Natural killer cell treated with Interleukin-12 subunit alpha and Interleukin-12 subunit beta and Interleukin-15 and Interleukin-18, amount 100 ng/mL, for 72 hours (primary cell): ENCODE measurements at regions not wholly inside any gene's neighbourhood (a gene's known extent, or its start where the extent isn't known, plus 50 kb on each side); places are given as distances from the start of the nearest gene placed in this dataset.

Experiments used
- ATAC-seq, 2 donors: fragments of 150-1000 bp; cut with Tn5 transposase in 1 of 2; sonication (Bioruptor Pico), chemical (Tn5 transposase) in 1 of 2; 2 replicates each; pipeline ENCODE4 v1.10.0; 2021
- DNase-seq: peaks from one replicate; pipeline ENCODE4 v3.0.0; 2022; ENCODE audit warnings: low spot score
- H3K27ac Mint-ChIP-seq, 2 donors: 1 replicate in 1 of 2; 2 replicates in 1 of 2; pipeline ENCODE4 v1.8.0; 2022; ENCODE audit warnings: mixed read lengths in 2 of 2, mild to moderate bottlenecking in 1 of 2, moderate library complexity in 1 of 2
- H3K27me3 Mint-ChIP-seq, 2 donors: 1 replicate in 1 of 2; 2 replicates in 1 of 2; pipeline ENCODE4 v1.8.0; 2022; ENCODE audit warnings: mixed read lengths in 2 of 2
- H3K36me3 Mint-ChIP-seq: one replicate; pipeline ENCODE4 v1.8.0; 2022; ENCODE audit warnings: mixed read lengths
- H3K4me1 Mint-ChIP-seq, 2 donors: 1 replicate in 1 of 2; 2 replicates in 1 of 2; pipeline ENCODE4 v1.8.0; 2022; ENCODE audit warnings: low read depth in 2 of 2, mixed read lengths in 2 of 2, mild to moderate bottlenecking in 1 of 2
- H3K4me3 Mint-ChIP-seq: one replicate; pipeline ENCODE4 v1.8.0; 2022; ENCODE audit warnings: mixed read lengths
- H3K9me3 Mint-ChIP-seq: 2 replicates; pipeline ENCODE4 v1.8.0; 2022; ENCODE audit warnings: mixed read lengths

GRCh38 chr16:20214401-20214800, 112.9 kb downstream of the GP2 start:
- no peak for DNase-seq
- Mint-ChIP-seq H3K36me3 (no peaks in the 10 kb centered on the region), H3K27me3 (peaks cover 7 to 15% of the 10 kb centered on the region in 2 donors), H3K4me1 (no peaks in the 10 kb centered on the region), H3K4me3 (no peak overlapping the region), H3K9me3 (peaks cover 9% of the 10 kb centered on the region), H3K27ac (no peak overlapping the region)
- no peak for ATAC-seq

GRCh38 chr16:20203272-20203671, 124.0 kb downstream of the GP2 start:
- ATAC-seq (no peak), DNase-seq (no peak)
- no peak overlapping the region for H3K27ac Mint-ChIP-seq
- H3K4me3 Mint-ChIP-seq = no peak overlapping the region
- peaks cover 3% of the 10 kb centered on the region for H3K9me3 Mint-ChIP-seq
- peaks cover 12 to 31% of the 10 kb centered on the region in 2 donors for H3K27me3 Mint-ChIP-seq
- no peaks in the 10 kb centered on the region for H3K4me1 Mint-ChIP-seq
- no peaks in the 10 kb centered on the region for H3K36me3 Mint-ChIP-seq

- Mint-ChIP-seq H3K27ac (no peak overlapping the region), H3K27me3 (peaks cover 12 to 31% of the 10 kb centered on the region in 2 donors), H3K36me3 (no peaks in the 10 kb centered on the region), H3K4me3 (no peak overlapping the region), H3K9me3 (peaks cover 3% of the 10 kb centered on the region), H3K4me1 (no peaks in the 10 kb centered on the region)
- ATAC-seq = no peak
- DNase-seq = no peak
These were observed 124.6 kb downstream of the GP2 start for GRCh38 chr16:20202747-20203146.

GRCh38 chr16:20192801-20193200, 119.1 kb upstream of the GPR139 start:
- no peak overlapping the region for H3K27ac Mint-ChIP-seq
- no peaks in the 10 kb centered on the region for H3K36me3 Mint-ChIP-seq
- ATAC-seq = no peak
- H3K9me3 Mint-ChIP-seq = peaks cover 4% of the 10 kb centered on the region
- no peak overlapping the region for H3K4me3 Mint-ChIP-seq
- no peak for DNase-seq
- no peaks in the 10 kb centered on the region for H3K4me1 Mint-ChIP-seq
- H3K27me3 Mint-ChIP-seq = peaks cover 5 to 21% of the 10 kb centered on the region in 2 donors

DNA sequence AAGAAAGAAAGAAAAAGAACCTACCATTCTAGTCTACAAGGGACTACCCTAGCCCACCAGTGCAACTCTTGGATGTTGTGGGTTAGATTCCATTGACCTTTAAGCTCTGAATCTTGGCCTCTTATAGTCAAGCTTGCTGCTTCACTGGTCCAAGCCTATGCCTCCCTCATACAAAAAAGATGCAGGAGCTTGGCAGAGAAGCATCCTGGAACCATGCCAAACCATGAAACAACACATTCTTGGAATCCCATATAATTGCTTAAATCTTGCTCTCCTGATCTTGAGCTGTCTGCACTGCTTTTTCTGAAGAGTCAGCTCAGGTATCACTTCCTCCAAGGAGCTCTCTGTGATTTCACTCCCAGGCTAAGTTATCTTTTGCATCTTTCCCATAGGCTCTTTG, 117.9 kb upstream of the GPR139 start:
- H3K27me3 Mint-ChIP-seq = peaks cover 7 to 21% of the 10 kb centered on the region in 2 donors
- DNase-seq (no peak), ATAC-seq (no peak)
- H3K4me3 Mint-ChIP-seq = no peak overlapping the region
- H3K27ac Mint-ChIP-seq = no peak overlapping the region
- no peaks in the 10 kb centered on the region for H3K4me1 Mint-ChIP-seq
- H3K9me3 Mint-ChIP-seq = peaks cover 4% of the 10 kb centered on the region
- no peaks in the 10 kb centered on the region for H3K36me3 Mint-ChIP-seq

DNA sequence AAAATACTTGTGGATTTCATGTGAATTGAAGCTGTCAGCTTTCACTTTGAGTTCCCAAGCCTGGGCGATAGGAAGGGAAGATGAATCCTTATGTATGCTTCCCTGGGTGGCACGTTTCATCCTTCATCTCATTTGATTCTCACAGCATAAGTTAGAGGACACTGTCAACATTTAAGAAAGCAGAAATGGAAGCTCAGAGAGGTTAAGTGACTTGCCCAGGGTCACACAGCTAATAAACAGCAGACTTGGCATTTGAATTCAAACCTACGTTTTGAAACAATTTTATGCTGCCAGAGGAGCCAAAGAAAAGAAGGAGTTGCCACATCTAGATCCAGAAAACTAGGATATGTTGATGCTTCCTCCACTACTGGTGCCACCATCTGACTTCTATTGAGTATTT, 108.3 kb upstream of the GPR139 start:
- no peak overlapping the region for H3K27ac Mint-ChIP-seq

DNA sequence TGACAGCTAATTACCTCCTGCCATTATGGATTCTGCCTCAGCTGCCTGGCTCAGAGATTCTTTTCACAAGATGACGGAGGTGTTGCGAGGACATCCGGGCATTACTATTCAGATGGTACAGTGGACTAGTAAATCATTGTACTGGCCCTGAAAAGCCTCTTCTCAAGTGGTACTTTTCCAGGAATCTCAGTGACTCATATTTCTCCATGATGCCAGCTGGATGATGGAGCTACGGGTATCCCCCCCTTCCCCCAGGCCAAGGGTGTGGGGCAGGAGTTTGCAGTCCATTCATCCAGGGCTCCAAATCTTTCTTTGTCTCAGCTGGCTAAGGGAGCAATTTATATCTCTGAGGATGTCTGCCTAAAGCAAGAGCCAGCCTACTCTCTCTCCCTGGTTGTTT, 107.7 kb upstream of the GPR139 start:
- Mint-ChIP-seq H3K36me3 (no peaks in the 10 kb centered on the region), H3K27me3 (peaks cover 14 to 15% of the 10 kb centered on the region in 2 donors), H3K27ac (no peak overlapping the region), H3K4me3 (no peak overlapping the region), H3K4me1 (no peaks in the 10 kb centered on the region), H3K9me3 (peaks cover 11% of the 10 kb centered on the region)
- DNase-seq = no peak
- no peak for ATAC-seq

More for the DNA sequence above, 108.3 kb upstream of the GPR139 start:
- no peak for DNase-seq
- H3K4me3 Mint-ChIP-seq = no peak overlapping the region
- H3K4me1 Mint-ChIP-seq = no peaks in the 10 kb centered on the region
- peaks cover 14 to 15% of the 10 kb centered on the region in 2 donors for H3K27me3 Mint-ChIP-seq
- no peak for ATAC-seq
- no peaks in the 10 kb centered on the region for H3K36me3 Mint-ChIP-seq
- H3K9me3 Mint-ChIP-seq = peaks cover 11% of the 10 kb centered on the region

DNA sequence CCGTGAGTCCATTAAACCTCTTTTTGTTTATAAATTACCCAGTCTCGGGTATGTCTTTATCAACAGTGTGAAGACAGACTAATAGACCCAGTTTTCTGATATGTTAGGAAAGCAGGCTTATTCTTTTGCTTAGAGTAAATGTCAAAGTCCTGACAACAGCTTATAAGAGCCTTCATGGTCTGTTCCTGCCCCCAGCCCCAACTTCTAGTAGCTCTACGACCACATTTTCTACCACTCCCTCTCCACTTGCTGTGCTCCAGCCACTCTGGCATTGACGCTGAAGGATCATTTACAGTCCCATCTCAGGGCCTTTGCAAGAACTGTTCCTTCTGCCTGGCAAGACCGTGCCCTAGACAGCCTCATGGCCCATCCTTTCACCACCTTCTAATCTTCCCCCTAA, 104.6 kb upstream of the GPR139 start:
- Mint-ChIP-seq H3K27me3 (peaks cover 11 to 15% of the 10 kb centered on the region in 2 donors), H3K27ac (no peak overlapping the region), H3K9me3 (peaks cover 4% of the 10 kb centered on the region), H3K36me3 (no peaks in the 10 kb centered on the region), H3K4me3 (no peak overlapping the region), H3K4me1 (no peaks in the 10 kb centered on the region)
- DNase-seq = no peak
- no peak for ATAC-seq

DNA sequence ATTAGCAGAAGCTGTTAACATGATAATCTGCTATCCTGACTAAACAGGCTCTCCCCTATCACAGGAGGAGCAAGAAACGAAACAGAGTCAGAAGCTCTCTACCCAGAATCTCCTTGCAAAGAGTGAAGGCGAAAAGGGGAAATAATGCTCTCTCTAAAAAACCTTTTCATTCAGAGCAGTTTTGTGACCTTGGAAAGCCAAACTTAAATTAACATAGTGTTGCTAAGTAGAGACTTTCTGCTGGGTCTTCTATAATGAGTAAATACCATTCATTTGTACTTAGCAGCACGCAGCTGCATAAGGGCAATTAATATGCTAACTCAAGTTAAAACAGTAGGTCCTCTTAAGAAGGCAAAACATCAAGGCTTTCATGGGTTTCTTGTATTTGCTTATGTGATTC, 101.7 kb upstream of the GPR139 start:
- ATAC-seq (no peak), DNase-seq (no peak)
- H3K27me3 Mint-ChIP-seq = peaks cover 11 to 15% of the 10 kb centered on the region in 2 donors
- no peak overlapping the region for H3K27ac Mint-ChIP-seq
- no peaks in the 10 kb centered on the region for H3K4me1 Mint-ChIP-seq
- H3K36me3 Mint-ChIP-seq = no peaks in the 10 kb centered on the region
- H3K4me3 Mint-ChIP-seq = no peak overlapping the region
- peaks cover 4% of the 10 kb centered on the region for H3K9me3 Mint-ChIP-seq

DNA sequence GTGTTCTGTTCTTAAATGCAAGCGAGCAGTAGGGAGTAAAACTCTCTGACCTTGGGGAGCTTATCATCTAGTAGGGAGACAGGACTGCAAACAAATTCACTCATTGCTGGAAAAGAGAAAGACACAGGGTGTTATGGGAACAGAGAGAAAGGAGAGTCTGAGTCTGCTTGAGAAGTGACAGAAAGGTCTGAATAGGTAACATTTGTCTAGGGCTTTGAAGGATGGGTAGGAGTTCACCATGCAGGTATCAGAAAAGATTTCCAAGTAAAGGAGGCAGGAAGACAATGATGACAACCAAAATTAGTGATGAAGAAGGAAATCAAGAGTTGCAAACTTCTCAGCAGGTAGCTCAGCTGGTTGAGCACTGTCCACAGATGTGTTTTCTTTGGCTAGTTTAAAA, 93.6 kb upstream of the GPR139 start:
- Mint-ChIP-seq H3K36me3 (no peaks in the 10 kb centered on the region), H3K9me3 (no peaks in the 10 kb centered on the region), H3K4me1 (no peaks in the 10 kb centered on the region), H3K27me3 (peaks cover 0 to 12% of the 10 kb centered on the region in 2 donors), H3K27ac (no peak overlapping the region), H3K4me3 (no peak overlapping the region)
- ATAC-seq (no peak), DNase-seq (no peak)

DNA sequence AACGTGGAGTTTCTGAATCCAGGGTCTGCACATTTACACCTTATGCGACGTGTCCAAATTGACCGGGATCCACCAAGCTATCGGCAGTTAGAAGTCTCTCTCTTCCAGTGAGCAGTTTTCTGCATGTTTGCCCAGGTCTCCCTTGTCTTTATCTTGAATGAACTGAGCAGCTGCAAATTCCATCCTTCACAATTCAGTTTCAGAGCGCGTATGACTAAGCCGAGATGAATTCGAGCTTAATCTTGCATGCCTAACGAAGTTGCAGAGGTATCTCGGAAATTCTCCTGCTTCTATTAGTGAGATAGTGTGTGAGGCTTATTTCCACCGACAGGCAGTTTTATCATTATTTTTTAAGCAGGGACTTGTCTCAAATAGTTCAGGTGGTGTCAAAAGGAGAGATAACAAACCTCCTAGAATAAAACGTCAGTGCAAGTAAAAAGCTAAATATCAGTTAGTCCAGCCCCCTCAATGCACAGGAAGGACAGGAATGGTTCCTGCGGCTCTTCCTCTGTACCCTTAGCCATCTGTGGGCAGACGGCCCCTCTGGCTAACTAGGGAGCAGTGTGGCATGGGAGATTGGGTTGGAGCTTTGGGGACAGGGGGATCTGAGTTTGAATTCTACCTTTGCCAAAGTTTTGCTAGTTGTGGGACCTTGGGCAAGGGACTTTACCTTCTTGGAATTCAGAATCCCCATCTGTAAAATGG, 93.0 kb upstream of the GPR139 start:
- Mint-ChIP-seq H3K36me3 (no peaks in the 10 kb centered on the region), H3K4me3 (no peak overlapping the region)
- DNase-seq = no peak

DNA sequence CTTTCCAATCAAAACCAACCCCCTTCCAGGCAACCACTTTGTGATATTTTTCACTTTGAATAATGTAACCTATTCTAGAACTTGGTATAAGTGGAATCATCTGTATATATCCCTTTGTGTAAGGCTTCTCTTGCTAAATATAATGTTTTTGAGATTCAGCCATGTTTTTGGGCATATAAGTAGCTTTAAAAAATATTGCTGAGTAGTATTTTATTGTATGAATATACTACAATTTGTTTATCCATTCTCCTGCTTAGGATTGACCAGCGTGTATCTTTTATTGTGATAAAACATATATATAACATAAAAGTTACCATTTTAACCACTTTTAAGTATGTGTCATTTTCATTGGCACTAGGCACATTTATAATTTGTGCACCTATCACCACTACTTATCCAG, 79.8 kb upstream of the GPR139 start:
- H3K27me3 Mint-ChIP-seq = peaks cover 0 to 15% of the 10 kb centered on the region in 2 donors
- ATAC-seq (no peak), DNase-seq (no peak)
- H3K9me3 Mint-ChIP-seq = no peaks in the 10 kb centered on the region
- no peaks in the 10 kb centered on the region for H3K4me1 Mint-ChIP-seq
- H3K4me3 Mint-ChIP-seq = no peak overlapping the region
- no peaks in the 10 kb centered on the region for H3K36me3 Mint-ChIP-seq
- H3K27ac Mint-ChIP-seq = no peak overlapping the region

More for the DNA sequence above, 93.0 kb upstream of the GPR139 start:
- Mint-ChIP-seq H3K9me3 (no peaks in the 10 kb centered on the region), H3K27ac (no peak overlapping the region), H3K27me3 (peaks cover 0 to 12% of the 10 kb centered on the region in 2 donors), H3K4me1 (no peaks in the 10 kb centered on the region)
- no peak for ATAC-seq

- Mint-ChIP-seq H3K4me1 (no peaks in the 10 kb centered on the region), H3K36me3 (no peaks in the 10 kb centered on the region), H3K4me3 (no peak overlapping the region), H3K27ac (no peak overlapping the region), H3K9me3 (no peaks in the 10 kb centered on the region), H3K27me3 (peaks cover 3 to 22% of the 10 kb centered on the region in 2 donors)
- DNase-seq (no peak), ATAC-seq (no peak)
These were observed 73.4 kb upstream of the GPR139 start for GRCh38 chr16:20147091-20147490.

- Mint-ChIP-seq H3K36me3 (no peaks in the 10 kb centered on the region), H3K27ac (no peak overlapping the region)
These were observed 68.3 kb upstream of the GPR139 start for GRCh38 chr16:20141956-20142355.

GRCh38 chr16:20137909-20138308, 64.2 kb upstream of the GPR139 start:
- DNase-seq (no peak), ATAC-seq (no peak)
- no peak overlapping the region for H3K4me3 Mint-ChIP-seq
- H3K27ac Mint-ChIP-seq = no peak overlapping the region
- H3K9me3 Mint-ChIP-seq = peaks cover 7% of the 10 kb centered on the region
- H3K36me3 Mint-ChIP-seq = no peaks in the 10 kb centered on the region
- H3K27me3 Mint-ChIP-seq = peaks cover 15 to 21% of the 10 kb centered on the region in 2 donors
- H3K4me1 Mint-ChIP-seq = no peaks in the 10 kb centered on the region

More at GRCh38 chr16:20141956-20142355, 68.3 kb upstream of the GPR139 start:
- Mint-ChIP-seq H3K27me3 (peaks cover 8 to 15% of the 10 kb centered on the region in 2 donors), H3K4me3 (no peak overlapping the region), H3K9me3 (peaks cover 3% of the 10 kb centered on the region), H3K4me1 (no peaks in the 10 kb centered on the region)
- DNase-seq = no peak
- no peak for ATAC-seq
